Thyroid gland (tissue), 4 donors: ENCODE measurements at regions not wholly inside any gene's neighbourhood (a gene's known extent, or its start where the extent isn't known, plus 50 kb on each side); places are given as distances from the start of the nearest gene placed in this dataset.

Experiments
- DNase-seq, 2 donors: peaks; one replicate each; pipeline ENCODE4 v3.0.0-alpha.2; 2019
- H3K27ac ChIP-seq, 3 donors: fragments of 200-600 bp; sonication (generic); 1 replicate in 2 of 3; 2 replicates in 1 of 3; pipeline ENCODE4 v1.5.1; 2016 to 2019; ENCODE audit warnings: mild to moderate bottlenecking in 1 of 3, moderate library complexity in 1 of 3
- H3K27me3 ChIP-seq: fragments of 200-600 bp; sonication (generic); one replicate; pipeline ENCODE4 v1.5.1; 2019
- H3K36me3 ChIP-seq, 2 donors: fragments of 200-600 bp; sonication (generic); one replicate each; pipeline ENCODE4 v1.5.1; 2016 to 2019
- H3K4me1 ChIP-seq, 2 donors: fragments of 200-600 bp; sonication (generic); one replicate each; pipeline ENCODE4 v1.5.1; 2017 to 2019
- H3K4me3 ChIP-seq, 3 donors: fragments of 200-600 bp; sonication (generic); replicated peaks in 1 of 3; 1 replicate in 2 of 3; 2 replicates in 1 of 3; pipeline ENCODE4 v1.5.1; 2016; ENCODE audit warnings: mild to moderate bottlenecking in 1 of 3
- H3K9me3 ChIP-seq: fragments of 200-600 bp; sonication (generic); one replicate; pipeline ENCODE4 v1.5.1; 2017
- POLR2A ChIP-seq, 2 donors: fragments of 450-650 bp; IDR thresholded peaks; one replicate each; pipeline ENCODE4 v1.6.1; 2017; ENCODE audit warnings: antibody characterized with exemption in 2 of 2, mild to moderate bottlenecking in 2 of 2, moderate library complexity in 1 of 2
- WGBS, 2 donors: methylation state at CpG; one replicate each; pipeline ENCODE4 v1.1.5; 2017; 5-methylcytosine and 5-hydroxymethylcytosine counted together
- intact Hi-C: fragments of 100-400 bp; cut with DNase I; formaldehyde crosslinking; loops from one replicate; pipeline ENCODE4 v1.15.1; 2023
- TF ChIP-seq, protein P1 (sequence below), 6 experiments: fragments of 200-600 bp in 3 of 6; fragments of 450-650 bp in 3 of 6; sonication (generic) in 3 of 6; IDR thresholded peaks; one replicate each; pipeline ENCODE4 v1.5.1; 2016 to 2019; ENCODE audit warnings: antibody characterized with exemption in 6 of 6, mild to moderate bottlenecking in 2 of 6, inconsistent platforms in 1 of 6, moderate library complexity in 1 of 6

DNA sequence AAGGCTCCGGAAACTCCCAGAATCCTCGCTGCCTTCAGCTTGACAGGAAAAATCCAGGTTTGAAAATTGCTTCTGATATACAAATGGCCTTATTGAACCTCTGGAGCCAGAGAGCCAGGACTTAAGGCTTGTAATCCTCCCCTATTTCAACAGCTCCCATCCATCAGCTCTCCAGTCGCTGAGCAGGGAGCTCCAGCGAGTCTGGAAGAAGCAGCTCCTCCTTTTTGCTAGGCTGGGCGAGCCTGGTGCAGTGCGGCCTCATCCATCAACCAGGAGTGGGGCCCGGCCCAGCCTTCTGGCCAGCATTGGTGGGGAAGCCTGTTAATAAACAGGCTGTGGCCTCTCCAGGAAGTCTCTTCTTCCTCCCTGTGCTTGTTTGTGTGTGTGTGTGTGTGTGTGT, 424.4 kb downstream of the TCERG1L start:
- Histone ChIP-seq H3K27ac (no peak overlapping the region), H3K36me3 (no peaks in the 10 kb centered on the region), H3K4me1 (peaks cover 0 to 8% of the 10 kb centered on the region in 2 donors), H3K27me3 (no peaks in the 10 kb centered on the region), H3K9me3 (no peaks in the 10 kb centered on the region), H3K4me3 (no peak overlapping the region)
- intact Hi-C loops: no loop called here
- no peak for DNase-seq
- 66 to 71% methylated on average over 5 to 7 of the region's 7 CpGs for WGBS, 2 donors
- TF ChIP-seq, protein P1, sequence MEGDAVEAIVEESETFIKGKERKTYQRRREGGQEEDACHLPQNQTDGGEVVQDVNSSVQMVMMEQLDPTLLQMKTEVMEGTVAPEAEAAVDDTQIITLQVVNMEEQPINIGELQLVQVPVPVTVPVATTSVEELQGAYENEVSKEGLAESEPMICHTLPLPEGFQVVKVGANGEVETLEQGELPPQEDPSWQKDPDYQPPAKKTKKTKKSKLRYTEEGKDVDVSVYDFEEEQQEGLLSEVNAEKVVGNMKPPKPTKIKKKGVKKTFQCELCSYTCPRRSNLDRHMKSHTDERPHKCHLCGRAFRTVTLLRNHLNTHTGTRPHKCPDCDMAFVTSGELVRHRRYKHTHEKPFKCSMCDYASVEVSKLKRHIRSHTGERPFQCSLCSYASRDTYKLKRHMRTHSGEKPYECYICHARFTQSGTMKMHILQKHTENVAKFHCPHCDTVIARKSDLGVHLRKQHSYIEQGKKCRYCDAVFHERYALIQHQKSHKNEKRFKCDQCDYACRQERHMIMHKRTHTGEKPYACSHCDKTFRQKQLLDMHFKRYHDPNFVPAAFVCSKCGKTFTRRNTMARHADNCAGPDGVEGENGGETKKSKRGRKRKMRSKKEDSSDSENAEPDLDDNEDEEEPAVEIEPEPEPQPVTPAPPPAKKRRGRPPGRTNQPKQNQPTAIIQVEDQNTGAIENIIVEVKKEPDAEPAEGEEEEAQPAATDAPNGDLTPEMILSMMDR (IDR thresholded peaks at IDR 0.05): no peak
- TF ChIP-seq POLR2A (IDR thresholded peaks at IDR 0.05): no peak

DNA sequence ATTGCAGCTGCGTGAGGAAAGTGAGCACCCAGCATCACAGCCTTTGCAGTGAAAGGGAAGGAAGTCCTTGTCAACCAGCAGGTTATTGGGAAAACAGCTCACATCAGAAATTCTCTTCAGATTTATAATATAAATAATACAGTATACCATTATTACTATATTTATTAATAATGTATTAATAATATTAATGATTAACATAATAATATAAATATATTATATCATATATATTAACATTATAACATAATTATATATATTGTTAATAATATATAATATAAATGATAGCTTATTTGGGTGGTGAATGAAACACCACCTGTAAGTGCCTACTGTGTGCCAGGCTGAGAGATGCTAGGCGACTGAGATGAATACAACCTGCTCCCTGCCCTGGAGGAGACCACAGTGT, 423.0 kb downstream of the TCERG1L start:
- H3K4me1 ChIP-seq: peaks cover 0 to 8% of the 10 kb centered on the region in 2 donors
- no peak overlapping the region for H3K27ac ChIP-seq
- H3K4me3 ChIP-seq: no peak overlapping the region
- intact Hi-C loops: no loop called here
- no peak for DNase-seq
- WGBS, 2 donors: 92 to 94% methylated on average over 2 of the region's 2 CpGs
- no peaks in the 10 kb centered on the region for H3K36me3 ChIP-seq
- no peaks in the 10 kb centered on the region for H3K27me3 ChIP-seq
- no peaks in the 10 kb centered on the region for H3K9me3 ChIP-seq
- TF ChIP-seq, protein P1 (IDR thresholded peaks at IDR 0.05): no peak
- no peak for TF ChIP-seq POLR2A (IDR thresholded peaks at IDR 0.05)

DNA sequence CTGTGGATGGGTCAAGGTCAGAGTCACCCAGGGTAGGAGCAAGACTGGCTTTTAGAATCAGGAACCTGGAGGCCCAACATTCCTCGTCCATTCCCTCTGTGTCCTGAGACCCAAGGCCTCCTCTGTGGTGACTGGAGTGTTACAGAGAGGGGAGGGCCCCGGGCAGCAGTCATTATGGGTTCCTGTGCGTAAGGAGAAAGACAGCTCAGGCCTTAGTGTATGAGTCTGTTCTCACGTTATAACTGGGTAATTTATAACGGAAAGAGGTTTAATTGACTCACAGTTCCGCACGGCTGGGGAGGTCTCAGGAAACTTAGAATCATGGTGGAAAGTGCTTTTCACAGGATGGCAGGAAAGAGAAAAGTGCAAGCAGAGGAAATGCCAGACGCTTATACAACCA, 422.3 kb downstream of the TCERG1L start:
- TF ChIP-seq POLR2A (IDR thresholded peaks at IDR 0.05): no peak
- TF ChIP-seq, protein P1 (IDR thresholded peaks at IDR 0.05): no peak
- H3K4me1 ChIP-seq: peaks cover 0 to 8% of the 10 kb centered on the region in 2 donors
- H3K27me3 ChIP-seq: no peaks in the 10 kb centered on the region
- H3K9me3 ChIP-seq: no peaks in the 10 kb centered on the region
- 68 to 81% methylated on average over 8 of the region's 8 CpGs for WGBS, 2 donors
- no peak overlapping the region for H3K27ac ChIP-seq
- DNase-seq: no peak
- intact Hi-C loops: no loop called here
- no peak overlapping the region for H3K4me3 ChIP-seq
- no peaks in the 10 kb centered on the region for H3K36me3 ChIP-seq

DNA sequence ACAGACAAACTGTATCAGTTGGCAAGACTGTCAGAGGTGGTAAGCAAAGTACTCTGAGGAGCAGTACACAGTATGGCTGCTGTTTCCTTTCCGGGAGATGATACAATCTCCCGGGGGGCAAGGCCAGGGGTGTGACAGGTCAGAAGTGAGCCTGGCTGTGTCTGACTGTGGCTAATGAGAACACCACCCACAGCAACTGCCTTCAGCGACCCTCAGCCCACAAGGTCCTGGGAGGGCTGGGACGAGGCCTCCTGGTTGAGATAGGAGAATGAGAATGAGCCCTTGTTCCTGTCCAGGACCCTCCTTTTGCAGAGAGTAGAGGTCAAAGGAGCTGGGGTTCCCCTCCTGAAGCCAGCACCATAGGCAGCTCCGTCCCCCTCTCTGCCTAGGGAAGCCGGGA, 421.7 kb downstream of the TCERG1L start:
- H3K27ac ChIP-seq: no peak overlapping the region
- no peaks in the 10 kb centered on the region for H3K27me3 ChIP-seq
- 84 to 88% methylated on average over 6 of the region's 6 CpGs for WGBS, 2 donors
- no peaks in the 10 kb centered on the region for H3K36me3 ChIP-seq
- DNase-seq: no peak
- H3K4me3 ChIP-seq: no peak overlapping the region
- H3K9me3 ChIP-seq: no peaks in the 10 kb centered on the region
- peaks cover 0 to 6% of the 10 kb centered on the region in 2 donors for H3K4me1 ChIP-seq
- TF ChIP-seq, protein P1 (IDR thresholded peaks at IDR 0.05): no peak
- no peak for TF ChIP-seq POLR2A (IDR thresholded peaks at IDR 0.05)
- intact Hi-C loops: no loop called here

DNA sequence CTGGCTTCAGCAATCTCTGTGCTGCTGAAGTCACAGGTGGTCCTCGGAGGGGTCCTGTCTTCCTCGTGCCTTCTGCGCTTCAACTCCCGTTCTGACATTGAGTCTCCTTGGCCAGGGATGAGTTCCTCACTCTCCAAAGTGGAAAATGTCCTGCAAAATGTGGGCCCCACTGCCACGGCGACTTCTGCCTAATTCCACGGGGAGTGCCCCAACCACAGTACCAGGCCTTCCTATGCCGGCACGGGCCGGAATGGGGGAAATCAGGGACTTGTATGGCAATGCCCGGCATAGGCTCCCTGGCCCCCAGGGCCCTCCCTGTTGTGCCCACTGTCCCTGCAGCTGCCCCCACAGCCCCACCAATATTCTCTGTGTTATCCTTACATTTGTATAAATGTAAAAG, 420.5 kb downstream of the TCERG1L start:
- WGBS, 2 donors: 85 to 92% methylated on average over 8 to 11 of the region's 11 CpGs
- intact Hi-C loops: no loop called here

More for the DNA sequence above, 420.5 kb downstream of the TCERG1L start:
- DNase-seq: no peak
- peaks cover 0 to 5% of the 10 kb centered on the region in 2 donors for H3K4me1 ChIP-seq
- H3K27ac ChIP-seq: no peak overlapping the region
- no peaks in the 10 kb centered on the region for H3K9me3 ChIP-seq
- no peak overlapping the region for H3K4me3 ChIP-seq
- H3K36me3 ChIP-seq: no peaks in the 10 kb centered on the region
- TF ChIP-seq, protein P1 (IDR thresholded peaks at IDR 0.05): no peak
- no peak for TF ChIP-seq POLR2A (IDR thresholded peaks at IDR 0.05)
- no peaks in the 10 kb centered on the region for H3K27me3 ChIP-seq
